ENCODE measurements at regions not wholly inside any gene's neighbourhood (a gene's known extent, or its start where the extent isn't known, plus 50 kb on each side); places are given as distances from the start of the nearest gene placed in this dataset.

GRCh38 chr12:58372298-58372697, 430.9 kb downstream of the ATP23 start:
- no peak for DNase-seq

GRCh38 chr12:58378028-58378427, 436.7 kb downstream of the ATP23 start:
- DNase-seq = no peak

- no peak for DNase-seq
Observed at GRCh38 chr12:58381546-58381945, 440.2 kb downstream of the ATP23 start.

- no peak for DNase-seq
Observed at GRCh38 chr12:58384196-58384595, 442.8 kb downstream of the ATP23 start.

GRCh38 chr12:58386136-58386535, 444.8 kb downstream of the ATP23 start:
- DNase-seq = no peak

- DNase-seq = no peak
Observed at GRCh38 chr12:58387199-58387598, 445.8 kb downstream of the ATP23 start.

GRCh38 chr12:58388261-58388660, 446.9 kb downstream of the ATP23 start:
- no peak for DNase-seq

- no peak for DNase-seq
Observed at GRCh38 chr12:58393152-58393551, 451.8 kb downstream of the ATP23 start.

GRCh38 chr12:58395056-58395455, 453.7 kb downstream of the ATP23 start:
- DNase-seq = no peak

GRCh38 chr12:58395470-58395869, 454.1 kb downstream of the ATP23 start:
- DNase-seq = no peak

GRCh38 chr12:58396239-58396638, 454.9 kb downstream of the ATP23 start:
- no peak for DNase-seq

- DNase-seq = no peak
Observed at GRCh38 chr12:58405363-58405762, 464.0 kb downstream of the ATP23 start.

GRCh38 chr12:58408516-58408915, 467.1 kb downstream of the ATP23 start:
- DNase-seq = no peak

- no peak for DNase-seq
Observed at GRCh38 chr12:58412461-58413060, 471.2 kb downstream of the ATP23 start.

- DNase-seq = no peak
Observed at GRCh38 chr12:58413794-58414193, 472.4 kb downstream of the ATP23 start.

- DNase-seq = no peak
Observed at GRCh38 chr12:58414398-58414871, 473.1 kb downstream of the ATP23 start.

- no peak for DNase-seq
Observed at GRCh38 chr12:58415716-58416115, 474.3 kb downstream of the ATP23 start.

- no peak for DNase-seq
Observed at GRCh38 chr12:58416236-58416635, 474.9 kb downstream of the ATP23 start.

GRCh38 chr12:58419196-58419760, 477.9 kb downstream of the ATP23 start:
- no peak for DNase-seq

GRCh38 chr12:58419905-58420304, 478.5 kb downstream of the ATP23 start:
- no peak for DNase-seq

GRCh38 chr12:58420503-58420902, 479.1 kb downstream of the ATP23 start:
- DNase-seq = no peak

GRCh38 chr12:58421990-58422389, 480.6 kb downstream of the ATP23 start:
- DNase-seq = no peak

GRCh38 chr12:58424735-58425392, 483.5 kb downstream of the ATP23 start:
- no peak for DNase-seq

Data from Kasumi-1 (cell line).